NB4 (cell line): ENCODE measurements at regions not wholly inside any gene's neighbourhood (a gene's known extent, or its start where the extent isn't known, plus 50 kb on each side); places are given as distances from the start of the nearest gene placed in this dataset.

Experiments
- POLR2A ChIP-seq: IDR thresholded peaks from 2 replicates; pipeline ENCODE4 v1.6.1; 2011; ENCODE audit warnings: mild to moderate bottlenecking; ENCODE audit not compliant: insufficient read length; ENCODE audit errors: extremely low read depth
- TF ChIP-seq, protein P1 (sequence below): IDR thresholded peaks from one replicate; pipeline ENCODE4 v1.5.1; 2012; ENCODE audit warnings: low read depth, low read length

DNA sequence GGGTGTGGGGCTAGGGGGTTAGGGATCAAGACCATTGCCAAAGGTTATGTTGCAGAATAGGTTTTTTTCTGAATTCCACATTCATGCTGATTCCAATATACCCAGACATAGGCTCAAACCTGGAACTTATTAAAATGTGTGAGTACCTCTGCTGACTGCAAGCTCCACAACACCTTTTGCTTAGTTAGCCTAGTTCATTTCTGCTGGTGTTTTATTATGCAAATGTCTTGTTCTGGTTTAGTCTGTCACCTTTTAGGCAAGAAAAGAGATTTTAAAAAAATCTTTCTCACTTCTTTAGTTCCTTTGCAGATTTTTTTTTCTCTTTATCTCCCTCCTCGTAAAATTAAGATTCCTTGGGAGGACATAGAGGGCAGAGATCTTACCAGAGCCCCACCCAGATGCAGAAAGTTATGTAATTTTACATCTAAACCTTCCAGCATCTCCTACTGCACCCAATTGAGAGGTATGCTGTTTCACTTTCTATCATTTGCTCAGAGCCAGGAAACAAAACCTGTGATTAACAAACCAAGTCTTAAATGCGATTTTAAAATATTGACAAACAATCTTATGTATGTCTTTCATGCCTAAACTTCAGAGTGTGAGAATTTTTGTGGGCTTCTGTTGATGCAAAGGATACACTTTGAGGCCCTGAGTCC lies 190.7 kb upstream of the CLNK start:
- TF ChIP-seq, protein P1, sequence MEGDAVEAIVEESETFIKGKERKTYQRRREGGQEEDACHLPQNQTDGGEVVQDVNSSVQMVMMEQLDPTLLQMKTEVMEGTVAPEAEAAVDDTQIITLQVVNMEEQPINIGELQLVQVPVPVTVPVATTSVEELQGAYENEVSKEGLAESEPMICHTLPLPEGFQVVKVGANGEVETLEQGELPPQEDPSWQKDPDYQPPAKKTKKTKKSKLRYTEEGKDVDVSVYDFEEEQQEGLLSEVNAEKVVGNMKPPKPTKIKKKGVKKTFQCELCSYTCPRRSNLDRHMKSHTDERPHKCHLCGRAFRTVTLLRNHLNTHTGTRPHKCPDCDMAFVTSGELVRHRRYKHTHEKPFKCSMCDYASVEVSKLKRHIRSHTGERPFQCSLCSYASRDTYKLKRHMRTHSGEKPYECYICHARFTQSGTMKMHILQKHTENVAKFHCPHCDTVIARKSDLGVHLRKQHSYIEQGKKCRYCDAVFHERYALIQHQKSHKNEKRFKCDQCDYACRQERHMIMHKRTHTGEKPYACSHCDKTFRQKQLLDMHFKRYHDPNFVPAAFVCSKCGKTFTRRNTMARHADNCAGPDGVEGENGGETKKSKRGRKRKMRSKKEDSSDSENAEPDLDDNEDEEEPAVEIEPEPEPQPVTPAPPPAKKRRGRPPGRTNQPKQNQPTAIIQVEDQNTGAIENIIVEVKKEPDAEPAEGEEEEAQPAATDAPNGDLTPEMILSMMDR = no peak
- TF ChIP-seq POLR2A = no peak
